H9 (cell line): ENCODE measurements at regions not wholly inside any gene's neighbourhood (a gene's known extent, or its start where the extent isn't known, plus 50 kb on each side); places are given as distances from the start of the nearest gene placed in this dataset.

ENCODE experiments used
- DNase-seq: peaks from one replicate; pipeline ENCODE4 v3.0.0-alpha.2; 2017
- H2AFZ ChIP-seq: one replicate; pipeline ENCODE4 v1.6.1; 2013; ENCODE audit warnings: mild to moderate bottlenecking, low read length, control low read depth, moderate library complexity
- H2AK5ac ChIP-seq: 2 replicates; pipeline ENCODE4 v1.6.1; 2013; ENCODE audit warnings: low read length, control low read depth, mixed read lengths; ENCODE audit not compliant: insufficient read length
- H2BK120ac ChIP-seq: one replicate; pipeline ENCODE4 v1.6.1; 2013; ENCODE audit warnings: low read depth, mild to moderate bottlenecking, low read length, control low read depth, inconsistent platforms; ENCODE audit not compliant: poor library complexity, severe bottlenecking
- H2BK12ac ChIP-seq: 2 replicates; pipeline ENCODE4 v1.6.1; 2013; ENCODE audit warnings: low read length, control low read depth, mixed read lengths, low read depth; ENCODE audit not compliant: insufficient read length
- H2BK15ac ChIP-seq: 2 replicates; pipeline ENCODE4 v1.6.1; 2013; ENCODE audit warnings: low read depth, low read length, control low read depth
- H2BK20ac ChIP-seq: one replicate; pipeline ENCODE4 v1.6.1; 2013; ENCODE audit warnings: low read depth, mild to moderate bottlenecking, low read length, control low read depth, inconsistent platforms; ENCODE audit not compliant: poor library complexity, severe bottlenecking
- H2BK5ac ChIP-seq: 2 replicates; pipeline ENCODE4 v1.6.1; 2013; ENCODE audit warnings: low read length, control low read depth, mixed read lengths; ENCODE audit not compliant: insufficient read length
- H3K14ac ChIP-seq: 2 replicates; pipeline ENCODE4 v1.6.1; 2013; ENCODE audit warnings: low read length, control low read depth; ENCODE audit not compliant: insufficient read depth
- H3K18ac ChIP-seq: 2 replicates; pipeline ENCODE4 v1.6.1; 2013; ENCODE audit warnings: low read depth, mild to moderate bottlenecking, mixed read lengths, low read length, control low read depth; ENCODE audit not compliant: insufficient read length
- H3K23ac ChIP-seq: 2 replicates; pipeline ENCODE4 v1.6.1; 2013; ENCODE audit warnings: low read length, control low read depth, mixed read lengths, low read depth; ENCODE audit not compliant: insufficient read length
- H3K23me2 ChIP-seq: 2 replicates; pipeline ENCODE4 v1.6.1; 2013; ENCODE audit warnings: low read depth, mild to moderate bottlenecking, mixed read lengths, low read length, control low read depth; ENCODE audit not compliant: insufficient read length, poor library complexity, severe bottlenecking
- H3K27ac ChIP-seq: 2 replicates; pipeline ENCODE4 v1.5.1; 2013; ENCODE audit warnings: low read length, control low read depth, mixed read lengths, low read depth; ENCODE audit not compliant: insufficient read length
- H3K27me3 ChIP-seq: 2 replicates; pipeline ENCODE4 v1.6.1; 2013; ENCODE audit warnings: low read length, control low read depth, inconsistent platforms; ENCODE audit not compliant: insufficient read depth
- H3K4ac ChIP-seq: 2 replicates; pipeline ENCODE4 v1.6.1; 2013; ENCODE audit warnings: low read depth, mild to moderate bottlenecking, control low read depth, inconsistent platforms, low read length, moderate library complexity
- H3K4me1 ChIP-seq: 2 replicates; pipeline ENCODE4 v1.6.1; 2013; ENCODE audit warnings: low read length, control low read depth, inconsistent platforms; ENCODE audit not compliant: insufficient read depth
- H3K4me2 ChIP-seq: 2 replicates; pipeline ENCODE4 v1.6.1; 2013; ENCODE audit warnings: low read length, control low read depth, mixed read lengths; ENCODE audit not compliant: insufficient read length, insufficient read depth
- H3K56ac ChIP-seq: 2 replicates; pipeline ENCODE4 v1.6.1; 2013; ENCODE audit warnings: low read depth, mild to moderate bottlenecking, mixed read lengths, low read length, control low read depth; ENCODE audit not compliant: insufficient read length
- H3K79me1 ChIP-seq: 2 replicates; pipeline ENCODE4 v1.6.1; 2013; ENCODE audit warnings: low read depth, mild to moderate bottlenecking, moderate library complexity, low read length, control low read depth, inconsistent platforms; ENCODE audit not compliant: insufficient read depth, poor library complexity, severe bottlenecking
- H3K79me2 ChIP-seq: 2 replicates; pipeline ENCODE4 v1.6.1; 2013; ENCODE audit warnings: low read length, control low read depth, inconsistent platforms; ENCODE audit not compliant: insufficient read depth
- H3K9ac ChIP-seq: 2 replicates; pipeline ENCODE4 v1.6.1; 2013; ENCODE audit warnings: low read length, control low read depth, mixed read lengths; ENCODE audit not compliant: insufficient read length; ENCODE audit errors: extremely low read depth
- H3K9me3 ChIP-seq: one replicate; pipeline ENCODE4 v1.6.1; 2013; ENCODE audit warnings: low read depth, low read length, inconsistent platforms; ENCODE audit not compliant: control insufficient read depth
- H3T11ph ChIP-seq: one replicate; pipeline ENCODE4 v1.6.1; 2013; ENCODE audit warnings: mild to moderate bottlenecking, low read length, control low read depth, inconsistent platforms
- H4K20me1 ChIP-seq: one replicate; pipeline ENCODE4 v1.6.1; 2013; ENCODE audit not compliant: control insufficient read depth, insufficient read length, insufficient read depth
- H4K5ac ChIP-seq: 2 replicates; pipeline ENCODE4 v1.6.1; 2013; ENCODE audit warnings: low read depth, mild to moderate bottlenecking, mixed read lengths, low read length, control low read depth; ENCODE audit not compliant: insufficient read length
- H4K8ac ChIP-seq: replicated peaks from 2 replicates; pipeline ENCODE4 v1.6.1; 2013; ENCODE audit warnings: low read length, control low read depth, mixed read lengths, low read depth; ENCODE audit not compliant: insufficient read length
- H4K91ac ChIP-seq: 2 replicates; pipeline ENCODE4 v1.6.1; 2013; ENCODE audit warnings: low read depth, mild to moderate bottlenecking, moderate library complexity, mixed read lengths, low read length, control low read depth; ENCODE audit not compliant: insufficient read length
- H3K27ac Mint-ChIP-seq, 3 experiments: 2 replicates in 2 of 3; 3 replicates in 1 of 3; pipeline ENCODE4 v1.8.0; 2020 to 2021; ENCODE audit warnings: mixed read lengths in 3 of 3, mild to moderate bottlenecking in 1 of 3, moderate library complexity in 1 of 3
- H3K27me3 Mint-ChIP-seq: 2 replicates; pipeline ENCODE4 v1.8.0; 2021; ENCODE audit warnings: low read depth, mild to moderate bottlenecking, moderate library complexity, mixed read lengths
- H3K36me3 Mint-ChIP-seq, 3 experiments: 2 replicates in 2 of 3; 3 replicates in 1 of 3; pipeline ENCODE4 v1.8.0; 2020 to 2021; ENCODE audit warnings: low read depth in 3 of 3, mixed read lengths in 3 of 3; ENCODE audit not compliant: insufficient read depth in 1 of 3
- H3K4me1 Mint-ChIP-seq, 2 experiments: 2 replicates each; pipeline ENCODE4 v1.8.0; 2020; ENCODE audit warnings: mixed read lengths in 2 of 2
- H3K4me3 Mint-ChIP-seq, 2 experiments: 2 replicates in 1 of 2; 3 replicates in 1 of 2; pipeline ENCODE4 v1.8.0; 2020 to 2021; ENCODE audit warnings: mild to moderate bottlenecking in 2 of 2, mixed read lengths in 2 of 2, moderate library complexity in 1 of 2
- H3K9me3 Mint-ChIP-seq, 2 experiments: 2 replicates in 1 of 2; 3 replicates in 1 of 2; pipeline ENCODE4 v1.8.0; 2020; ENCODE audit warnings: mild to moderate bottlenecking in 2 of 2, mixed read lengths in 2 of 2, moderate library complexity in 1 of 2
- CTCF ChIP-seq: fragments of 200-600 bp; sonication (generic); conservative IDR thresholded peaks from 3 replicates; pipeline ENCODE4 v1.8.0; 2021; ENCODE audit warnings: antibody characterized with exemption, mild to moderate bottlenecking
- WGBS: extraction: QIAGEN DNeasy Blood & Tissue Kit; methylation state at CpG from one replicate; pipeline ENCODE4 v1.1.7; 2013; ENCODE audit warnings: missing lambda C conversion rate, low lambda C conversion rate, mixed read lengths; ENCODE audit not compliant: insufficient read length; ENCODE audit errors: extremely low coverage; 5-methylcytosine and 5-hydroxymethylcytosine counted together

- no peaks in the 10 kb centered on the region for H3K36me3 Mint-ChIP-seq
- Histone ChIP-seq H3K79me2 (no peaks in the 10 kb centered on the region), H3K18ac (no peak overlapping the region), H2BK15ac (no peak overlapping the region), H3K27ac (no peak overlapping the region), H3T11ph (no peak overlapping the region), H3K79me1 (no peaks in the 10 kb centered on the region), H2BK5ac (no peak overlapping the region), H3K27me3 (no peaks in the 10 kb centered on the region), H4K20me1 (no peaks in the 10 kb centered on the region), H3K9me3 (no peaks in the 10 kb centered on the region), H4K91ac (no peak overlapping the region), H2BK120ac (no peak overlapping the region), H2AFZ (no peak overlapping the region), H3K4me1 (no peaks in the 10 kb centered on the region), H3K14ac (no peak overlapping the region), H3K23ac (no peak overlapping the region), H3K4me2 (no peak overlapping the region), H3K4ac (no peak overlapping the region), H2BK20ac (no peak overlapping the region), H3K9ac (no peak overlapping the region), H2AK5ac (no peak overlapping the region), H4K5ac (no peak overlapping the region), H3K56ac (no peak overlapping the region), H4K8ac (no peak overlapping the region), H3K23me2 (no peaks in the 10 kb centered on the region), H2BK12ac (no peak overlapping the region)
- no CpG with 5 or more reads among the region's 2 CpGs for WGBS
- H3K4me1 Mint-ChIP-seq, result no peaks in the 10 kb centered on the region
- H3K27ac Mint-ChIP-seq, result no peak overlapping the region
- no peak for DNase-seq
- H3K9me3 Mint-ChIP-seq, result no peaks in the 10 kb centered on the region
- H3K27me3 Mint-ChIP-seq, result no peaks in the 10 kb centered on the region
- H3K4me3 Mint-ChIP-seq, result no peak overlapping the region
- no peak for TF ChIP-seq CTCF
Measured at GRCh38 chr1:87553511-87553910, 224.8 kb downstream of the LMO4 start.
